GM19397 (cell line): ENCODE measurements at regions not wholly inside any gene's neighbourhood (a gene's known extent, or its start where the extent isn't known, plus 50 kb on each side); places are given as distances from the start of the nearest gene placed in this dataset.

Experiments
- ATAC-seq: cut with Tn5 transposase; IDR thresholded peaks from one replicate; pipeline ENCODE4 v1.9.1; 2021; ENCODE audit warnings: mild to moderate bottlenecking, moderate library complexity; ENCODE audit not compliant: unreplicated experiment

DNA sequence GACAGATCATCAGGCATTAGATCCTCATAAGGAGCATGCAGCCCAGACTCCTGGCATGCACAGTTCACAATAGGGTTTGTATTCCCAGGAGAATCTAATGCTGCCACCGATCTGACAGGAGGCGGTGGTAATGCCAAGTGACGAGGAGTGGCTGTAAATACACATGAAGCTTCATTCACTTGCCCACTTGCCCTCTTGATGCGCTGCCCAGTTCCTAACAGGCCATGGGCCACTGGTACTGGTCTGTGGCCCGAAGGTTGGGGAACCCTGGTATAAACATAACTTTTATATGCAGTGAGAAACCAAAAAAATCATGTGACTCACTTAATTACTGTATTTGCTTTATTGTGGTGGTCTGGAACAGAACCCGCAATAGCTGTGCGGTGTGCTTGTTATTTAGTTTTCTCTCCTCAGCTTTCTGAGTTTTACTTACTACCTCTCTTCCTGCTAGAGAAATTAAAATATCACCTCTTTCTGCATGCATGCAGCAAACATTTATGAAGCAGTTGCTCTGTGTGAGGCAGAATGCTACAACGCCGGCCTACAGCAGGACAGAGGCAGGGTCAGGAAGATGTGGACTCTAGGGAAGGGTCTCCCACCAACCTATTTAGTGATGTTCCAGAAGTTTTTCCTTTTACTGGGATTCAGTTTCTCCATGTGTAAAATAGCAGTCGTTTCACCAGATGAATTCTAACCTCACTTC lies 151.3 kb downstream of the MAF start:
- ATAC-seq: no peak

GRCh38 chr16:79444572-79444971 lies 156.0 kb downstream of the MAF start:
- no peak for ATAC-seq

GRCh38 chr16:79439901-79440300 lies 160.6 kb downstream of the MAF start:
- no peak for ATAC-seq

DNA sequence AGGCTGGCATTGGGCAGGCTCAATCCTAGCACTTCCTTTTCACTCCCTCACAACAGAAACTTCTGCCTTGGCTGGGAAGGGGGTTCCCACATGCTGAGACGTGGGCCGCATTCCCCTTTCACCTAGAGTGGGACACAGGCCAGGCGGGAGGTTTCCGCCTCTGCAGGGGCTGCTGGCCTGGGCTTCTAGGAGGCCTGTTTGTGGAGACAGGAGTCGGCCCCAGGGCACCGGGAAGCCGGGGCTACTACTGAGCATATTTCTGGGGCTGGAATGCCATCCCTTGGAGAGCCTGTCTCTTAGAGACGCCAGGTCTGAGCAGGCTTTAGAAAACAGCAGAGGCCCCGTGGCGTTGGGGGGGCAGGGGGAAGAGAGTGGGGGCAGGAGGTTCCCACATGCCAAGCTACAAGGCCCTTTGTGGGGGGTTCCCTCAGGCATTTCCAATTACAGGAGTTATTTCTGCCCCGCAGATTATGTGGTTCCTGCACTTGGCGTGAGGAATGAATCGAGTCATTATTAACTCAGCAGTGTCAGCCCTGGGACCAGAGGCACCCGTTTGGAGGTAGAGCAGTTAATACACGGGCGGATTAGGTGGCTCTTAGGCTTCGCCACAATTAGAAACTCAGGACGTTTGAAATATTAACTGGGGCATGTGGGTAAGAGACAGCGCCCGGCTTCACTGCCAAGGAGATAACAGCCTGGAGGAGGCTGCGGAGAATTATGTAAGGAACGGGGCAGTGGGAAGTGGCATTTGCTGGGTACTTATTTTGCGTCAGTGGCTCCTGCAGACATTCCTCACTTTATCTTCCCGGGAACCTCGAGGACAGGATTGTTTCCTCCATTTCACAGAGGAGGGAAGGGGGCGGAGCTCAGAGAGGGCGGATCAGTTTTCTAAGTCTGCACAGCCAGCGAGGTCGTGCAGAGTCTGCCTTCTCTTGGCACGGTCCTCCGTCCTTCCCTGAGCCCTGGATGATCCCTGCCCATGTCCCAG lies 162.5 kb downstream of the MAF start:
- no peak for ATAC-seq

GRCh38 chr16:79436885-79437284 lies 163.7 kb downstream of the MAF start:
- no peak for ATAC-seq

DNA sequence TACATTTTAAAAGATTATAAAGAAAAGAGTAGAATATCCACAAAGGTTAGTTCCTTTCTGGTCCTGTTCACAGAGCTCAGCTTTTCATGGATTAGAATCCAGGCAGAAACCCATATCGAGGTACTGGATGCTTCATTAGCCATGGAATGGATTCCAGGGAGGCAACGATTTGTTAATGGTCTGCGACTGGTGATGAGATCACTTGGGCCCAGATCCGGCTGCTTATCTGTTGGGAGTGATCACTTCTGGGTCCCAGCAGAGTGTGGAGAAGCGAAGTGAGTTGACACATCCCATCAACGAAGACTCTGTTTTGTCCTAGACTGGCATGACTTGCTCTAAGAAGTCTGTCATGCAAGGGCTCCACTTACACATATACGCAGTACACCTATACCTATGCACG lies 165.8 kb downstream of the MAF start:
- ATAC-seq: no peak

- ATAC-seq: no peak
Observed at GRCh38 chr16:79434092-79434491, 166.4 kb downstream of the MAF start.

GRCh38 chr16:79431923-79432322 lies 168.6 kb downstream of the MAF start:
- ATAC-seq: no peak

DNA sequence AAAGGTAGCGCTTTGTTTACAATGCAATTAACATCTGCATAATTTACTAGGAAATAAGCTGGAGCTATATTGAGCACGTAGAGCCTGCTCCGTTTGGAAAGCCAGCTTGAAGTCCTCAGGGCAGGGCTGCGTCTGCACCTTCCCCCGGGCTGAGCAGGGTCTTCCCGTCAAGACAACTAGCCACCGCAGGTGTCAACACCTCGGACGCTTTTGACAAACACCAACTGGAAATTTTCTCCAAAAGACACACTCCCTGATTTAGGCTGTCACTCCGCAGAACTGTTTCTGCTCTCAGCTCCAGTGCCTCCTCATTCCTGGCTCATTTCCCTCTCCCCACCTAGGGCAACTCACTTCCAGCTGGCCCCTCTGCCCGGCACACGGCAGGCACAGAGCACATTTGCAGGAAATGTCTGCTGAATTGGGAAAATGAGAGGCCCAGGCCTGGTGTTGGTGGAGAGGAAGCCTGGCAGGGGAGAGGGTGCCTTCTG lies 170.3 kb downstream of the MAF start:
- ATAC-seq: no peak

DNA sequence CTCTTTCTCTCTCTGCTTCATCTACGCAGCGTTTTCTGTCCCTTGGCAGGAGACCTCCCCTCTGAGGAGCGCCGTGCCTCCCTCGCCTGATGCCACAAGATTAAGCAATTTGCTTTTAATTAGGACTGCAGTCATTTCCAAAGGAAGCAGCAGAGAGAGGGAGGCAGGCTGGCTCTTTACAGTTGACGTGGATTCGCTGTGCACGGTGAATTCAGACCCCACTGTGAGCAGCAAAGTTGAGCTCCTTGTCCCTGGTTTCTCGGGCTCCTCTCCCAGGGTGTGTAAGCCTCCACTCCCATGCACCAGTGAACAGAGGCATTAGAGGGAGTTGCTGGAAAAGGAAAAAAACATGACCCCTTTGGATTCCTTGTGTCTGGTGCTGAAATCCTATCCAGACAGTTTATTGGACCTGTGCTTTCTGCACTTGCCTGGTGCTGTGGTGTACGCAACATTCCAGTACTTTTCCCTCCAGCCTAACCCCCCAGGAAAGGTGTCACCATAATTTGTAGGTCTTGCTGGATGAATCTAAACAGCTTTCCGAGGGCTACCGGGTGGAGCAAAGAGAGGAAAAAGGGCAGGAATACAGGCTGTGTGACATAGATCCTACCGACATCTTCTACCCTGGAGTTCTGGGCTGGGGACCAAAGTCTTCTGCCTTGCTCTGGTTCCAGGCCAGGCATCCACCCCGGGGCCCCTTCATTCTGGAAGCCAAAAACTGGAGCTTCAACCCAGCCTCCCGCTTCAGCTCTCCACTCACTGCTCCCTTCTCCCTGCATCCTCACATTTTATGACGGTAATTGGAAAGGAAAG lies 171.0 kb downstream of the MAF start:
- ATAC-seq: no peak

DNA sequence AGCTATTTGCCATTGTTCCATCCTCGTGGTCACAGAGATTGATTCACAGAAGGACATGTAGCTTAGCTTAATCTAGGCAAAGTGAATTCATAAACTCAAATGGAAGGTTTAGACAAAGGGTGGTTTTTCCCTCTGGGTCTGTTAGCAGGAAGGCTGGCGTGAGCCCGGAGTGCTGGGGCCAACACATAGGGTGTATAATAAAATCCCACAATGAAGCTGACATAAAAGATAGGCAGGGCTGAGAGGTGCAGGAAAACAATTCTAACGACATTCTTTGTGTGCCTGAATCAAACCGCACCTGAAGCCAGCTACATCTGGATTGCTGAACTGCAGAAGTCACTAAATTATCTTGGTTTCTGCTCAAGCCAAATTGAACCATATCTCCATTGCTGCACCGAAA lies 173.9 kb downstream of the MAF start:
- ATAC-seq: no peak

DNA sequence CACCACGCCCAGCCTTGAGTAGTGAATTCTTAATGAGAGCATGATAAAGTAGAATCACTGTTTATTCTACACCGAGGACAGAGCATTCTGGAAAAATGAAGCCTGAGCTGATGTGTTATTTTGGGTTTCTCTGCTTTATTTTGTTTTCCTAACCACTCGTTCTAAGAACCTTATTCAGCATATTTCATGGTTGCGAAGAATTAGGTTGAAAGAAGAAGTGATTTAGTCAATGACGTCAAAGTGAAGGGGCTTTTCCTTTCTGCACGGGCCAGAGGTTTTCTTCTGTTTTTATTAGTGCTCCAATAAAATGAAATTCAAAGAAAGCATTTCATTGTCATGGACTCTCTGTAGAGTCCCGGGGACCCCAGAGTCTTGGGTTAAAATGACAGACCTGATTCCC lies 178.5 kb downstream of the MAF start:
- ATAC-seq: no peak

DNA sequence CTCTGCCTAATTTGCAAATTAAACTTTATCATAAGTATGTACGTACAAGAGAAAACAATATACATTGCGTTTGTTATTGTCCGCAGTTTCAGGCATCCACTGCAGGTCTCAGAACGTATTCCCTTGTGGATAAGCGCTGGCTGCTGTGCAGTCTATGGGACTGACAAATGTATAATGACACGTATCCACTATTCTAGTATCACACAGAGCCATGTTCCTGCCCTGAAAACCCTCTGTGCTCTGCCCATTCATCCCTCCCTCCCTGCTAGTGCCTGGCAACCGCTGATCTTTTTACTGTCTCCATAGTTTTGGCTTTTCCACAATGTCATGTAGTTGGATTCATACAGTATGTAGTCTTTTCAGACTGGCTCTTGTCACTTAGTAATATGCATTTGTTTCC lies 179.4 kb downstream of the MAF start:
- no peak for ATAC-seq

GRCh38 chr16:79420493-79420892 lies 180.0 kb downstream of the MAF start:
- no peak for ATAC-seq

DNA sequence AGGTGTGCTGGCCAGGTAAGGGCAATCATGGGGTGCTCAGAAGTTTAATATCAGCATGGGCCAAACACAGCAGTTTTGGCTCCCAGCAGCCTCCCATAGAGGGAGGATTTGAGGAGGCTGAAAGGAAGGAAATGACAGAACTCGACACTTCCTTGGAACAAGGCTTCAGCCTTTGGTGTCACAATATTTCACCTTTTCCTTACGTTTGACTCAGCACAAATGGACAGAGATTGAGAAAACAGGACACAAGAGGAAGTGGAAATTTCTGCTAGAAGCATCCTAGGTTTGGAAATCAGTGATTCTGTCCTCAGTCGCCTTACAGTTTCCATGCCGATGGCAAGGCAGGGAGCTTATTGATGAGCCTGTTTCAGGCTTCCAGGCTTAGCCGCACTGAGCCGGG lies 181.4 kb downstream of the MAF start:
- ATAC-seq: no peak

DNA sequence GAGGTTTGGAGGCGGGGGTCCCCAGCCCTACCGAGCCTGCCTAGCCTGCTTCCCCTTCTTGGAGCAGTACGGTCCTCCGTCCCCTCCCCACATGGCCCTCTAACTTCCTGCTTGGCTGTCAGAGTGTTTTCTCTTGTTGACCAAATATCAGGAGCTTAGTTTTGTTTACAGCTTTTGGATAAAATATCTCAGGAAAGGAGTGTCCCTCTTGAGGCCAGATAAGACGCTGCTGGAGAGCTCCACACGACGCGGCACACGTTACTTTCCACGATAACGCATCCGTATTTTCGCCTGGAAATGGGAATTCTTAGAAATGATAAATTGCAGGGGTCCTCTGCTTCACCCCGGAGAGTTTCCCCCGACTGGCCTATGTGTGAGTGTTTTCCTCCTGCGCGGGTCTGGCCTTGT lies 182.9 kb downstream of the MAF start:
- no peak for ATAC-seq

- ATAC-seq: no peak
Observed at GRCh38 chr16:79415983-79416640, 184.4 kb downstream of the MAF start.

- no peak for ATAC-seq
Observed at GRCh38 chr16:79412783-79413225, 187.7 kb downstream of the MAF start.

GRCh38 chr16:79411805-79412204 lies 188.7 kb downstream of the MAF start:
- no peak for ATAC-seq

GRCh38 chr16:79411357-79411756 lies 189.2 kb downstream of the MAF start:
- ATAC-seq: no peak

DNA sequence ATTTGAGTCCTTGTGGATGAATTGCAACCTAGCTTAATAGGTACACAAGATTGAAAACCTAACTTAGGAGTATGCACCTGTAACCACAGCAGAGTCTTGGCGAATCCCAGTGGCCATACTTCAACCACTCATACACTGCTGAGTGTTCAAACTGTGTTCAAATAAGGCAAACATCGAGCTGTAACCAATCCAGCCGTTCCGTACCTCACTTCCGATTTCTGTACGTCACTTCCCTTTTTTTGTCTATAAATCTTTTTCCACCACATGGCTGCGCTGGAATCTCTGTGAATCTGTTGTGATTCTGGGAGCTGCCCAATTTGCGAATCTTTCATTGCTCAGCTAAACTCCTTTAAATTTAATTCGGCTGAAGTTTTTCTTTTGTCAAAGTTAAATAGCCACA lies 190.6 kb downstream of the MAF start:
- ATAC-seq: no peak
